Stimulated activated CD4-positive, alpha-beta T cell treated with anti-CD3 and anti-CD28 coated beads, Interleukin-1b, Interleukin-23, amount 100 ng/mL, for 1 hour (primary cell): ENCODE measurements at regions not wholly inside any gene's neighbourhood (a gene's known extent, or its start where the extent isn't known, plus 50 kb on each side); places are given as distances from the start of the nearest gene placed in this dataset.

ENCODE experiments used
- DNase-seq, 2 donors: peaks; one replicate each; pipeline ENCODE4 v3.0.0-alpha.2; 2020; ENCODE audit warnings: low read depth in 2 of 2

DNA sequence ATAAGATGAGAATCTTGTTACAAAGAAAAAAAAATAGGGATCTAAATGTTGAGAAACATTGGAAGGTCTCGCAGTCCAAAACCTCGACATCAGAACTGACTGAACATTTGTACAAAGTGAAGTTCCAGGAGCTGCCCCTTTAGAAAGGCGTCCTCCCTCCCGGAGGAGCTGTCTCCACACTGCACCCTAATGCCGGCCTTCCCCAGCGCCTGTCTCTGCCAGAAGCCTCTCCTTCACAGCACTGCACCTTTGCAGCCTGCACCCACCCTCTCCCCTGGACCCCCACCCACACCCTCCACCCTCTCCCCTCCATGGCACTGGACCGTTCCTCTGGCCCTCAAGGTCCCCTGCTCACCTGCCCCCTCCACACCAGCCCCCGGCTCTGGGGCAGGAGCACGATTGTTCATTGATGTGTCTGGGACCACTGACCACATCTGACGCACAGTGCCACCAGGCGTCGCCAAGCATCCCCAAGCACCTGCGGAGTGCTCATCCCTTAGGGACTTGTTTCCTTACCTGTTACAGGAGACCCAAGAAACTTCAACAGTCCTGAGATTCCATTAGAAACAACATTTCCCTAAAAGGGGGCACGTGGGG, 90.3 kb upstream of the SNTG2 start:
- DNase-seq, result no peak

DNA sequence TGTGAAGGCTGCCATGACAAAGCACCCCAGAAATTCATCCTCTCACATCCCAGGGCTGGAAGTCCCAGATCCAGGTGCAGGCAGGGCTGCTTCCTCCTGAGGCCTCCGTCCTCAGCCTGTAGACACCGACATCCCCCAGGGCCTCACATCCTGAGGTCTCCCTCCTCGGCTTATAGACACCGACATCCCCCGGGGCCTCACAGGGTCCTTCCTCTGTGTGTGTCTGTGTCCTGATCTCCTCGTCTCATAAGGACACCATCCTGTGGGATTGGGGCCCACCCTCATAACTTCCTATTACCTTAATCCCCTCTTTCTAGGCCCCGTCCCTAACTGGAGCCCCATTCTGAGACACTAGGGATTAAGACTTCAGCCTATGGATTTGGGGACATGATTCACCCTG, 92.0 kb upstream of the SNTG2 start:
- DNase-seq, result no peak

GRCh38 chr2:857937-858336, 92.7 kb upstream of the SNTG2 start:
- DNase-seq, result no peak

- no peak for DNase-seq
Observed at GRCh38 chr2:857081-857480, 93.6 kb upstream of the SNTG2 start.

- no peak for DNase-seq
Observed at GRCh38 chr2:856456-856855, 94.2 kb upstream of the SNTG2 start.

DNA sequence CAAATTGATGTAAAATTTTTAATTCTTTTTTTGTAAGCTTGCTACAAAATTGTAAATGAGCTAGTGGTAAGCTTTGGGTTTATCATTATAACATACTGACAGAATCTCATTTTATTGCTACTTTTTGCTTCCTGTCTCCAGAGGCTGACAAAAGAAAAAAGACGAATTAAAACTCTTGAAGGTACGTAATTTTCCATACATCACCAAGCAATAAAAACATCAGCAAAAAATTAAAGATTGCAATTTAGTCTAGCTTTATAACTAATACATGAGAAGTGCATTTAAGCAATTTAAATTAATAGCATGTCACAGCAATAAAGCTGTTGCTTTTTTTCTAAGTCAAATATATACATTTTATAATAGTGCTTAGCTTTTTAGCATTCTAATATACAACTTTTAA, 94.6 kb upstream of the SNTG2 start:
- no peak for DNase-seq

DNA sequence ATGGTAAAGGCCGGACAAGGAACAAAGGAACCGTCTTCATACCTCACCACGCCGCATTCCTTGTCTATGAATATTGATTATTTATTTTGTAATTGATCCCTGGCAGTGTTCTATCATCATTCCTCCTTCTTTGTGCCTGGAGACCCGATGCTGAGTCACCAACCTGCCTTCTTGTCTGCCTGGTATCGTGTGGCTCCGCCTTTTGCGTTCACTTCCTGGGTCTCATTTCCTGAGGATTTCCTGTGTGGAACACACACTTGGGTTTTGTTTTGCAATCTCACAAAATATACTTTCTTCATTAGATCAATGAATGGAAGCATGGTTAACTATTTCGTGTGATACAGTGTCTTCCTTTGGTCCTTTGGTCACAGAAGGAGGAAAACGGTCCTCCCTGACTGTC, 95.5 kb upstream of the SNTG2 start:
- DNase-seq, result no peak

DNA sequence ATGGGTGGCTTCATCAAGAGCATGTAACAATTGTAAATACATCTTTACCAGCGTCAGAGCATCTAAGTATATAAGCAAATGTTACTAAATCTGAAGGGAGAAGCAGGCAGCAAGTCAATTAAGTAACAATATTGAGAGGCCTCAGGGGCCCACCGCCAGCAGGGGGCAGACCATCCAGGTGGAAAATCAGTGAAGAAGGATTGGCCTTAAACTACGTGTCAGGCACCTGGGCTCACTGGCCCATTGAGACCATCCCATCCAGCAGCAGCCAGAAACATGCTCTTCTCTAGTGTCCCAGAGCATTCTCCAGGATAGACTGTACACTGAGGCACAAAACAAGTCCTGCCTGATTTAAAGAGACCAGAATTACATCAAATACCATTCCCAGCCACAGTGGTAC, 96.2 kb upstream of the SNTG2 start:
- no peak for DNase-seq

DNA sequence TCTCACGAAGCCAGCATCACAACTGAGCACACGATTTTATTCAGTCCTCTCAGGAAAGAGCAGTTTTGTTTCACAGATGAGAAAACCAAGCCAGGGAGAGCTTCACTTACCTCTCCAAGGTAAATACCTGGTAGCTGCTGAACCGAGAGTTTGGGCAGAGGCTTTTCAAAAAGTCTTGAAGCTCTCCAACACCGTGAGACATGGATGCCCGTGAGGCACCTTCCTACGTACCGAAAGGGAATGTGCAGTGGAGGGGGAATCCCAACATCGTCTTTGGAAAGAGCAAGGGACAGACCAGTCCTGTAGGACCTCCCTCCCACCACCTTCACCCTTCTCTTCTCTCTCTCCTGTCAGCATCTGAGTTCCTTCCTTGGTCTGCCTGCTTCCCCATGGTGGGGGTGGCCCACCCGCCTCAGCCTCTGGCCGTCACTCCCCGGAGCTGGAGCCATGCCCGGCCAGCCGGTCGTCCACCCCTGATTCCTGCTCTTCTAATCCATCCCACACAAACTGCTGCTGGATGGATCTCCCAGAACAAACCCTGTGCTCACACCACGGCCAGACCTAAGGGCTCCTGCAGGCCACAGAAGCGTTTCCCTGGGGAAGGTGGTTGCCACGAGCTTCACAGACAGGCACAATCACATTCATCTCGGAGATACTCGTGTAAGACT, 97.3 kb upstream of the SNTG2 start:
- no peak for DNase-seq

DNA sequence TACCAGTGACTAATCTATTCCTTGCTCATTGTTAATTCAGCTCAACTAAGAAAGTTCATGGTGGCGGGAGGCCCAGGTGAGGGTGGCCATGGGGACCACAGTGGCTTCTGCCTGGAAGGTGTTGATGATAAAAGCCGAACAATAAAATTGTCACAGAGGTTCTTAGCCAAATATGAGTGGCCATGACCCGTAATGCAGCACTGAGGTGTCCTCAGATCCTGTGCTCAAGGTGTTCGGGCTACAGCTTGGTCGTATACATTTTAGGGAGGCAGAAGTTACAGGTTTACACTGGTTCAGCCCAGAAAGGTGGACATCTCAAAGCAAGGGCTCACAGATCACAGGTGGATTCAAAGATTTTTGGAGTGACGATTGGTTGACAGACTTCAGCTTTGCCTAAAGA, 98.5 kb upstream of the SNTG2 start:
- DNase-seq, result no peak

DNA sequence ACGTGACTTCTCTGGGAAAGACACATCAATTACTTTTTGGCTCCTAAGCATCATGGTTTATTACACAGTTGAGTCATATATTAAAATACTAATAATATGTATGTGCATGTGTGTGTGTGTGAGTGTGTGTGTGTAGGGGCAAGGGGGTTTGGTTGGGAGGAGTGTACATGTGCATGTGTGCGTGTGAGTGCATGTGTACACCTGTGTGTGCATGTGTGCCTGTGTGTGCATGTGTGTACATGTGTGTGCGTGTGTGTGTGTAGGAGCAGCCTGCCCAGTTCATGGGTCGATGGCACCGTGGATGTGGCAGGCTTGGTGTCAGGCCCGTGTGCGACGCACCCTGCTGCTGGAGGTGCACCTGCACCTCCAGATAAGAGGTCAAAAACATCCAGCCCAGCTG, 99.0 kb upstream of the SNTG2 start:
- DNase-seq, result no peak

GRCh38 chr2:851078-851477, 99.6 kb upstream of the SNTG2 start:
- no peak for DNase-seq

DNA sequence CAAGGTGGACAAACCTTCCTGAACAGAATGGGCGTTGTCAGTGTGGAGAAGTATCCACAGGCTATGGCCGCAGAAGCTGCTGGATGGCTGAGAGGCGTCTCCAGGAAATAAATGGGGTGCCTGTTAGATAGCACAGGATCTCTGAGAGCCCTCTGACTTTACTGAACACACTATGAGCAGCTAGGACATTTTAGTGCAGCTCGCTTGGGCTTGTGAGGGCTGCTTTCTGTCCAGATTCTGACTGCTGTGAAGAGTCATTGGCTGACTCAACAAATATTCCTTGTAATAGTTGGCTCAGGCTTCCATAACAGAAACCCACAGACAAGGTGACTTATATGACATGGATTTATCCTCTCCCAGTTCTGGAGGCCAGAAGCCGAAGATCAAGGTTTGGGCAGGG, 100.2 kb upstream of the SNTG2 start:
- no peak for DNase-seq

DNA sequence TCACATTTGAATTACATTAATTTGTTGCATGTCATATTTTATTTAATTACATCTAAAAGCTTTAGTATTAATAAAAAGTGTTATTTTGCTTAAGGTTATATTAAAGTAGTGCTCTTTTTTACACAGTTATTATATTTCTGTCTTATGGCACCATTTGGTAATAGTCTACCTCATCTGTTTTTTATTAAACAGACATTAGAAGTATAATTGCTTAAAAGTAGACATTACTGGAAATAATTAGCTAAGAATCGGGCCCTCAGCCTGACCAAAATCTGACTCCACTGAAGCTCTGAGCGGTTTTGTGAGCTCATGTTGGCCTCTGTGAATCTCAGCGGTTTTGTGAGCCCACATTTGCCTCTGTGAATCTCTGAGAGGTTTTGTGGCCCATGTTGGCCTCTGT, 102.5 kb upstream of the SNTG2 start:
- no peak for DNase-seq

DNA sequence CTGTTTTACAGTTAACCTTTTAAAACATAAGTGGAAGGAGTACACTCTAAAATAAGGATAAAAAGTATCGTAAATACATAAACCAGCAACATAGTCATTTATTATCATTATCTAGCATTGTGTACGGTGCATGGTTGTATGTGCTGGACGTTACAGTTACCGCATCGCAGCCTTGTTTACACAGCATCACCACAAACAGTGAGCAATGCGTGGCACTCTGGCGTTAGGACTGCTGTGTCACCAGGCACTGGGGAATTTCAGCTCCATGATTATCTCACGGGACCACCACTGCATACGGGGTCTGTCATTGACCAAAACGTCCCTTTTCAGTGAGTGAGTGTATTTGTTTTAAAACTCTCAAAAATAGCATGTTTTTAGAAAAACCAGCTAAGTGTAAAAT, 103.0 kb upstream of the SNTG2 start:
- DNase-seq, result no peak

- no peak for DNase-seq
Observed at GRCh38 chr2:844715-845114, 105.9 kb upstream of the SNTG2 start.

DNA sequence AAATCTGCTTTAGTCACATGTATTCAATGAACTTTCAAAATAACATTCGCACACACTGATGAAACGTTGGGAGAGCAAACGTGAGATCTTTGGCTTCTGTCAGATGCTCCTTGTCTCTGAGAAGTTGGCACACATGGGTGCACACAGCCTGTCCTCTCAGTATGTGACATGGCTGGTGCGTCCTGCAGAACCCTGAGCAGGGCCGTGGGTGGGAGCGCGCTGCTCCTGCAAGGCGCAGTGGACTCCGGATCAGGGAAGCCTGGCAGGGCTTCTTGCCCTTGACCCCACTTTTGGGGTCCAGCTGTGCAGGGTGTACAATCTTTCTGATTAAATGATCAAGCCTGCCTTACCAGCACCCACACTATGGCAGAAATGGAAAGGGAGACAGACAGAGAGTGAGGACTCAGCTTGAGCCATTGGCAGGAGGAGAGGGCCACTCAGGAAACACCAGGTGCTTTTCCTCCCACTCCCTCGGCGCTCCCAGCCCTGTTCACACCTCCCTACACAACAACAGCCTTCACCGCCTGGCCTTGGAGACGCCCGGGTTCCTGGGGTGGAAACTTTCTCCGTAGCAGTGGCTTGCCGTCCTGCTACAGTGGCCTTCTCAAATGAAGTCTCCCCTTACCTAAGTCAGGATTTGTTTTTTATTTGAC, 108.4 kb upstream of the SNTG2 start:
- no peak for DNase-seq

DNA sequence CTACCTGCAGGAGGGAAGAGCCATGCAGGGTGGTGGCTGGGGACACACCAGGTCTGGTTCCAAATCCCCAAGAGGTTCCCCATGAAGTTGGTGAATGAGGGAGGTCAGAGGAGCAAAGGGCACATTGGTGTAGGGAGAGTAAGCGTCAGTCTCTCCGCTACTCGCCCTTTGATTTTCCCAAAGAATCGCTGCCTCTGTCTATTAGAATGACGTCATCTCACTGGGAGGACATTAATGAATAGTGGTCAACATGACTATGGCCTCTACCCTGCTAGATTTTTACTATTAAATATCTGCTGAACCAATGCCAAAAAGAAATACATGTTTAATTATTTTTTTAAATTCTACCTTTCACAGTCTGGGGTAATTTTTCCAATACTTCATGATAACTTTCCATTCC, 109.6 kb upstream of the SNTG2 start:
- DNase-seq, result no peak

DNA sequence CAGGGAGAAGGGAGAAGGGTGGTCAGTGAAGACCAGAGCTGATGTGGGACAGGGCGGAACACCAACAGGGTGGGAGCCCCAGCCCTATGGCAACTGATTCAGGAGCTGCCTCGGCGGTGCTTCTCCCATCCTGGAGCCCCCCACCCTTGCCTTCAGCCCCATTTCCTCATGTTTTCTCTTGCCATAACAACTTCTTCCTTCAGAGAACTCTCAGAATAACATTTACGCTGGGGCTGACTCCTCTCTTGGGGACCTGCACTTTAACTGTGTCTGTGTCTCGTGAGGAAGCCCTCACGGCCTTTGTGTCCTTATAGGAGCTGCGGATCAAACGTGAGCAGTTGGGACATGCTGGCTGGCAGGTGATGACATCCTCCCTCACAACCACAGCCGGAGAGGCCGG, 116.4 kb upstream of the SNTG2 start:
- DNase-seq, result no peak

DNA sequence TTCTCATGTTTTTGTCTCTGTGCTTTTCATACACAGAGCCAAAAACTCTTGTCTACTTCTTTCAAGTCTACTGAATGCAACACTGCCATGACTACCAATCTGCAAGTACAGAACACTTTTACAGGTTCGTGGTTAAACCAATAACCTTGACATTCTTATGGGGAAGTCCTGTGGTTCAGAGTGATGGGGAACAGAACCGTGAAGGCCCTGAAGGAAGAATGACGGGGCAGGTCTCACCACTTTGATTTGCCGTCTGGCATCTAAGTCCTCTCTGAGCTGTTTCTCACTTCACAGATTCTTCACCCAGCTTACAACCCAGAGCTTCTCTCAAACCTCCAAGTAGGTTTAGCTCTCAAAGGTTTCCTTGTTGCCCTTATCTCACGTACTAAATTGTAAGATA, 117.5 kb upstream of the SNTG2 start:
- DNase-seq, result no peak

DNA sequence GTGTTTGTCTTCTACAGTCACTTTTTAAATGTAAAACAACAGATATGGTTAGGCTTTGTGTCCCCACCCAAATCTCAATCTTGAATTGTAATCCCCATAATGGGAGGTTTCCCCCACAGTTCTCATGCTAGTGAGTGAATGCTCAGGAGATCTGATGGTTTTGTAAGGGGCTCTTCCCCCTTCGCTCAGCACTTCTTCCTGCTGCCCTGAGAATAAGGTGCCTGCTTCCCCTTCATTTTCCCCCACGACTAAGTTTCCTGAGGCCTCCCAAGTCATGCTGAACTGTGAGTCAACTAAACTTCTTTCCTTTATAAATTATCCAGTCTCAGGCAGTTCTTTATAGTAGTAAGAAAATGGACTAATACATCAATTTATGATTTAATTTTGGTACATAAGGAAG, 118.0 kb upstream of the SNTG2 start:
- DNase-seq, result no peak

GRCh38 chr2:831622-832021, 119.0 kb upstream of the SNTG2 start:
- no peak for DNase-seq

DNA sequence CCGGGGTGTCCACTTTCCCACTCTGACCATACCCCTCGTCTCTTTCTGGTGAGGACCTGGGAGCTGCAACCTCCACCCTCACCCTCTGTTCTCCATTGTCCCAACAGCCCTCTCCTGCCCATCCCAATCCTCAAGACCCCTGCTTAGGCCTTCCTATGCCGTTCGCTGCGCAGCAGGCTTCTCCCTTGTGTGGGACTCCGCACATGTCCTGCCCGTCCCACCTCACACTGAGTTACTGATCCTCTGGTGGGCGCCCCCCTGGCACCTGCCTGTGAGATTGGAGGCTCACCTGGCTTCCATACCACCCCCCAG, 119.5 kb upstream of the SNTG2 start:
- DNase-seq, result no peak
